SK-N-SH (cell line): ENCODE measurements at regions not wholly inside any gene's neighbourhood (a gene's known extent, or its start where the extent isn't known, plus 50 kb on each side); places are given as distances from the start of the nearest gene placed in this dataset.
"Not testable (repeated sequence)": the region's sequence is repeated elsewhere in the genome, so short reads cannot be mapped to it uniquely, and the experiment has no call there.

ENCODE experiments used
- CTCF ChIA-PET: fragments of 300-600, 350-600 bp; formaldehyde crosslinking; extraction: SDS; loops from one replicate; lab custom pipeline; 2021; lab: Yijun Ruan, JAX
- POLR2A ChIA-PET: fragments of 350-600 bp; sonication (Branson Sonifier 250); formaldehyde crosslinking; extraction: SDS; loops from one replicate; lab custom pipeline; 2020; ENCODE audit warnings: antibody characterized with exemption, inconsistent platforms; lab: Yijun Ruan, JAX
- DNase-seq: peaks from one replicate; pipeline ENCODE4 v3.0.0; 2012
- H2AFZ ChIP-seq: fragments of 200-600 bp; sonication (generic); 2 replicates; pipeline ENCODE4 v1.8.1; 2016; ENCODE audit warnings: antibody characterized with exemption, mild to moderate bottlenecking, low read depth
- H3F3A ChIP-seq: fragments of 200-600 bp; sonication (generic); replicated peaks from 2 replicates; pipeline ENCODE3; 2016; ENCODE audit warnings: antibody characterized with exemption, mild to moderate bottlenecking; ENCODE audit not compliant: insufficient read depth
- H3K27ac ChIP-seq, 2 experiments: fragments of 200-500 bp in 1 of 2; fragments of 200-600 bp in 1 of 2; sonication (Bioruptor generic) in 1 of 2; sonication (generic), shearing (Covaris generic) in 1 of 2; 2 replicates each; pipeline versions ENCODE4 v1.5.1 to v1.6.1; 2014 to 2016; ENCODE audit warnings: low read depth in 2 of 2, inconsistent platforms in 1 of 2, low read length in 1 of 2, mild to moderate bottlenecking in 1 of 2, mixed read lengths in 1 of 2
- H3K27me3 ChIP-seq: fragments of 200-600 bp; sonication (generic), shearing (Covaris generic); 2 replicates; pipeline ENCODE4 v1.6.1; 2016; ENCODE audit warnings: mixed run types; ENCODE audit not compliant: insufficient read depth
- H3K36me3 ChIP-seq, 2 experiments: fragments of 200-500 bp in 1 of 2; fragments of 200-600 bp in 1 of 2; sonication (Bioruptor generic) in 1 of 2; sonication (generic) in 1 of 2; replicated peaks in 1 of 2; 2 replicates each; pipeline versions ENCODE3 to v1.5.1; 2014 to 2016; ENCODE audit warnings: low read length in 1 of 2, mild to moderate bottlenecking in 1 of 2; ENCODE audit not compliant: insufficient read depth in 2 of 2, control insufficient read depth in 1 of 2
- H3K4me1 ChIP-seq, 2 experiments: fragments of 200-500 bp in 1 of 2; fragments of 200-600 bp in 1 of 2; sonication (Bioruptor generic) in 1 of 2; sonication (generic), shearing (Covaris generic) in 1 of 2; 2 replicates each; pipeline versions ENCODE4 v1.5.1 to v1.6.1; 2014 to 2016; ENCODE audit warnings: low read depth in 1 of 2, low read length in 1 of 2, mixed run types in 1 of 2; ENCODE audit not compliant: insufficient read depth in 2 of 2, control insufficient read depth in 1 of 2
- H3K4me2 ChIP-seq: fragments of 200-600 bp; sonication (generic), shearing (Covaris generic); 2 replicates; pipeline ENCODE4 v1.6.1; 2017; ENCODE audit warnings: mixed run types
- H3K4me3 ChIP-seq, 2 experiments: fragments of 200-500 bp in 1 of 2; fragments of 200-600 bp in 1 of 2; sonication (Bioruptor generic) in 1 of 2; sonication (generic), shearing (Covaris generic) in 1 of 2; 2 replicates each; pipeline versions ENCODE4 v1.5.1 to v1.8.1; 2014 to 2016; ENCODE audit warnings: low read depth in 2 of 2, inconsistent platforms in 1 of 2, low read length in 1 of 2, mild to moderate bottlenecking in 1 of 2, mixed read lengths in 1 of 2, moderate library complexity in 1 of 2
- H3K79me2 ChIP-seq: fragments of 200-600 bp; sonication (generic); 2 replicates; pipeline ENCODE4 v1.8.1; 2017; ENCODE audit warnings: mild to moderate bottlenecking; ENCODE audit not compliant: insufficient read depth
- H3K9ac ChIP-seq: fragments of 200-600 bp; sonication (generic); 2 replicates; pipeline ENCODE4 v1.6.1; 2017; ENCODE audit warnings: mixed run types
- H3K9me2 ChIP-seq: fragments of 200-600 bp; sonication (generic); 2 replicates; pipeline ENCODE4 v1.6.1; 2017; ENCODE audit warnings: mixed run types
- H3K9me3 ChIP-seq: fragments of 200-600 bp; sonication (generic); 2 replicates; pipeline ENCODE4 v1.6.1; 2017; ENCODE audit warnings: mixed run types, mild to moderate bottlenecking, moderate library complexity
- H4K20me1 ChIP-seq: fragments of 200-600 bp; sonication (generic); 2 replicates; pipeline ENCODE4 v1.6.1; 2017; ENCODE audit warnings: mild to moderate bottlenecking, mixed run types; ENCODE audit not compliant: insufficient read depth
- FOSL2 ChIP-seq: IDR thresholded peaks from 2 replicates; pipeline ENCODE4 v1.4.0; 2012; ENCODE audit warnings: low read depth, mild to moderate bottlenecking, moderate library complexity, borderline replicate concordance
- FOXJ3 ChIP-seq: sonication (generic); formaldehyde crosslinking; IDR thresholded peaks from 2 replicates; pipeline ENCODE4 v1.5.1; 2020; ENCODE audit warnings: mild to moderate bottlenecking, missing genetic modification reagents
- GATA2 ChIP-seq: sonication (generic); formaldehyde crosslinking; IDR thresholded peaks from 2 replicates; pipeline ENCODE4 v1.5.0; 2020; ENCODE audit warnings: mild to moderate bottlenecking, missing genetic modification reagents
- NFIC ChIP-seq: IDR thresholded peaks from 2 replicates; pipeline ENCODE4 v1.4.0; 2012; ENCODE audit warnings: borderline replicate concordance
- NRF1 ChIP-seq: IDR thresholded peaks from 2 replicates; pipeline ENCODE4 v1.6.1; 2012; ENCODE audit warnings: low read depth, mild to moderate bottlenecking, low read length
- POLR2AphosphoS5 ChIP-seq: IDR thresholded peaks from 2 replicates; pipeline ENCODE4 v1.6.1; 2012; ENCODE audit warnings: low read depth, low read length
- RFX5 ChIP-seq: IDR thresholded peaks from 2 replicates; pipeline ENCODE4 v1.6.1; 2012; ENCODE audit warnings: mild to moderate bottlenecking, improper control_type of control experiment, low read length
- SIN3A ChIP-seq: IDR thresholded peaks from 2 replicates; pipeline ENCODE4 v1.6.1; 2012; ENCODE audit warnings: low read depth, mild to moderate bottlenecking, low read length, moderate library complexity, borderline replicate concordance
- TAF1 ChIP-seq: IDR thresholded peaks from 2 replicates; pipeline ENCODE4 v1.6.1; 2012; ENCODE audit warnings: low read depth, mild to moderate bottlenecking, low read length, moderate library complexity, borderline replicate concordance
- YY1 ChIP-seq: IDR thresholded peaks from 2 replicates; pipeline ENCODE4 v1.4.0; 2012; ENCODE audit warnings: low read depth, mild to moderate bottlenecking
- WGBS: methylation state at CpG from one replicate; pipeline ENCODE4 v1.1.6; 2017; ENCODE audit warnings: low lambda C conversion rate; 5-methylcytosine and 5-hydroxymethylcytosine counted together
- TF ChIP-seq, protein P1 (sequence below): fragments of 200-600 bp; sonication (generic); IDR thresholded peaks from 2 replicates; pipeline ENCODE4 v1.6.1; 2017; ENCODE audit warnings: antibody characterized with exemption, mild to moderate bottlenecking, moderate library complexity
- TF ChIP-seq, protein P2 (sequence below): IDR thresholded peaks from 2 replicates; pipeline ENCODE4 v1.4.0; 2012; ENCODE audit warnings: low read depth, borderline replicate concordance

DNA sequence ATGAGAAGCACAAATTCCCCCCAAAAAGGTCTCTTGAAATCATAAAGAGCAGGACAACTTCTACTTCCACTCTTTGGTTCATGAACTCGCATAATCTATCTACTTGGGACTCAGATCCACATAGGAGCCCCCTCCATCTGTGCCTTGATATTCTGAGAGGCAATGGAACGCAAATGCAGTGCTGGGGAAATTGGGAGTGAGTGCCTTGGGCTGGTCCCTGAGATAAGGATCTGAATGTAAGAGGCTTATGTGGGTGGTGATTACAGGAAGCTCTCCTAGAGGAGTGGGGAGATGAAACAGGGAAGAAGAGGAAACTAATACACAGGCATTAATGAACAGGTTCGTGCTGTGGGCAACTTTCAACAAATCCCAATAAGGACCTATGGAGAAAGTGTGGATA lies 285.6 kb downstream of the RASEF start:
- no peaks in the 10 kb centered on the region for H3K36me3 ChIP-seq
- no peaks in the 10 kb centered on the region for H3F3A ChIP-seq
- TF ChIP-seq FOSL2 (no peak), SIN3A (no peak), GATA2 (CRISPR knock-in tag) (no peak), RFX5 (no peak), YY1 (no peak), NRF1 (no peak), NFIC (no peak), TAF1 (no peak), POLR2AphosphoS5 (no peak), FOXJ3 (no peak)
- TF ChIP-seq, protein P1, sequence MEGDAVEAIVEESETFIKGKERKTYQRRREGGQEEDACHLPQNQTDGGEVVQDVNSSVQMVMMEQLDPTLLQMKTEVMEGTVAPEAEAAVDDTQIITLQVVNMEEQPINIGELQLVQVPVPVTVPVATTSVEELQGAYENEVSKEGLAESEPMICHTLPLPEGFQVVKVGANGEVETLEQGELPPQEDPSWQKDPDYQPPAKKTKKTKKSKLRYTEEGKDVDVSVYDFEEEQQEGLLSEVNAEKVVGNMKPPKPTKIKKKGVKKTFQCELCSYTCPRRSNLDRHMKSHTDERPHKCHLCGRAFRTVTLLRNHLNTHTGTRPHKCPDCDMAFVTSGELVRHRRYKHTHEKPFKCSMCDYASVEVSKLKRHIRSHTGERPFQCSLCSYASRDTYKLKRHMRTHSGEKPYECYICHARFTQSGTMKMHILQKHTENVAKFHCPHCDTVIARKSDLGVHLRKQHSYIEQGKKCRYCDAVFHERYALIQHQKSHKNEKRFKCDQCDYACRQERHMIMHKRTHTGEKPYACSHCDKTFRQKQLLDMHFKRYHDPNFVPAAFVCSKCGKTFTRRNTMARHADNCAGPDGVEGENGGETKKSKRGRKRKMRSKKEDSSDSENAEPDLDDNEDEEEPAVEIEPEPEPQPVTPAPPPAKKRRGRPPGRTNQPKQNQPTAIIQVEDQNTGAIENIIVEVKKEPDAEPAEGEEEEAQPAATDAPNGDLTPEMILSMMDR = no peak
- TF ChIP-seq, protein P2, sequence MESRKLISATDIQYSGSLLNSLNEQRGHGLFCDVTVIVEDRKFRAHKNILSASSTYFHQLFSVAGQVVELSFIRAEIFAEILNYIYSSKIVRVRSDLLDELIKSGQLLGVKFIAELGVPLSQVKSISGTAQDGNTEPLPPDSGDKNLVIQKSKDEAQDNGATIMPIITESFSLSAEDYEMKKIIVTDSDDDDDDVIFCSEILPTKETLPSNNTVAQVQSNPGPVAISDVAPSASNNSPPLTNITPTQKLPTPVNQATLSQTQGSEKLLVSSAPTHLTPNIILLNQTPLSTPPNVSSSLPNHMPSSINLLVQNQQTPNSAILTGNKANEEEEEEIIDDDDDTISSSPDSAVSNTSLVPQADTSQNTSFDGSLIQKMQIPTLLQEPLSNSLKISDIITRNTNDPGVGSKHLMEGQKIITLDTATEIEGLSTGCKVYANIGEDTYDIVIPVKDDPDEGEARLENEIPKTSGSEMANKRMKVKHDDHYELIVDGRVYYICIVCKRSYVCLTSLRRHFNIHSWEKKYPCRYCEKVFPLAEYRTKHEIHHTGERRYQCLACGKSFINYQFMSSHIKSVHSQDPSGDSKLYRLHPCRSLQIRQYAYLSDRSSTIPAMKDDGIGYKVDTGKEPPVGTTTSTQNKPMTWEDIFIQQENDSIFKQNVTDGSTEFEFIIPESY = no peak
- no peaks in the 10 kb centered on the region for H4K20me1 ChIP-seq
- H3K9me3 ChIP-seq = no peaks in the 10 kb centered on the region
- H3K79me2 ChIP-seq = no peaks in the 10 kb centered on the region
- H3K4me2 ChIP-seq = no peak overlapping the region
- no peaks in the 10 kb centered on the region for H3K9me2 ChIP-seq
- no peak overlapping the region for H3K27ac ChIP-seq
- no peak overlapping the region for H3K9ac ChIP-seq
- no peaks in the 10 kb centered on the region for H3K27me3 ChIP-seq
- WGBS = 13% methylated on average over 3 of the region's 3 CpGs
- DNase-seq = no peak
- ChIA-PET CTCF (interaction anchor here (1.2 kb wide), 1 partner anchor 12 kb away, joined by 3 read pairs; no protein-coding TSS in a partner anchor), POLR2A (no interaction called here)
- H3K4me3 ChIP-seq = no peak overlapping the region
- H3K4me1 ChIP-seq = no peaks in the 10 kb centered on the region
- no peak overlapping the region for H2AFZ ChIP-seq

DNA sequence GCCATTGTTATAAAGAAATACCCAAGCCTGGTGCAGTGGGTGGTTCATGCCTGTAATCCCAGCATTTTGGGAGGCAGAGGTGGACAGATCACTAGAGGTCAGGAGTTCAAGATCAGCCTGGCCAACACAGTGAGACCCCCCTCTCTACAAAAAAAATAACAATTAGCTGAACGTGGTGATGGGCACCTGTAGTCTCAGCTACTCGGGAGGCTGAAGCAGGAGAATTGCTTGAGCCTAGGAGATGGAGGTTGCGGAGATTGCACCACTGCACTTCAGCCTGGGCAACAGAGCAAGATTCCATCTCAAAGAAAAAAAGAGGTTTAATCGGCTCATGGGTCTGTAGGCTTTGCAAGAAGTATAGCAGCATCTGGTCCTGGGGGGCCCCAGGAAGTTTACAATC lies 284.0 kb downstream of the RASEF start:
- H3K4me1 ChIP-seq, POLR2A ChIA-PET, H3K4me2 ChIP-seq, H3F3A ChIP-seq, H3K79me2 ChIP-seq, H3K9me2 ChIP-seq, H2AFZ ChIP-seq, H3K36me3 ChIP-seq, H3K27ac ChIP-seq, H3K9me3 ChIP-seq, H3K4me3 ChIP-seq, DNase-seq, H3K9ac ChIP-seq, H3K27me3 ChIP-seq, H4K20me1 ChIP-seq: not testable (repeated sequence)
- WGBS = 32% methylated on average over 4 of the region's 4 CpGs
- CTCF ChIA-PET = interaction anchor here (0.9 kb wide), 1 partner anchor 50 kb away, joined by 3 read pairs; no protein-coding TSS in a partner anchor
